Colon (tissue), 2 donors: ENCODE measurements at regions not wholly inside any gene's neighbourhood (a gene's known extent, or its start where the extent isn't known, plus 50 kb on each side); places are given as distances from the start of the nearest gene placed in this dataset.
"Not testable (repeated sequence)": the region's sequence is repeated elsewhere in the genome, so short reads cannot be mapped to it uniquely, and the experiment has no call there.

ENCODE experiments used
- FAIRE-seq: peaks from 2 replicates; lab custom pipeline; 2012; peaks lifted over from hg19 to GRCh38; lab: Jason Lieb, UNC
- donor health status: control.
- donor health status: control.

DNA sequence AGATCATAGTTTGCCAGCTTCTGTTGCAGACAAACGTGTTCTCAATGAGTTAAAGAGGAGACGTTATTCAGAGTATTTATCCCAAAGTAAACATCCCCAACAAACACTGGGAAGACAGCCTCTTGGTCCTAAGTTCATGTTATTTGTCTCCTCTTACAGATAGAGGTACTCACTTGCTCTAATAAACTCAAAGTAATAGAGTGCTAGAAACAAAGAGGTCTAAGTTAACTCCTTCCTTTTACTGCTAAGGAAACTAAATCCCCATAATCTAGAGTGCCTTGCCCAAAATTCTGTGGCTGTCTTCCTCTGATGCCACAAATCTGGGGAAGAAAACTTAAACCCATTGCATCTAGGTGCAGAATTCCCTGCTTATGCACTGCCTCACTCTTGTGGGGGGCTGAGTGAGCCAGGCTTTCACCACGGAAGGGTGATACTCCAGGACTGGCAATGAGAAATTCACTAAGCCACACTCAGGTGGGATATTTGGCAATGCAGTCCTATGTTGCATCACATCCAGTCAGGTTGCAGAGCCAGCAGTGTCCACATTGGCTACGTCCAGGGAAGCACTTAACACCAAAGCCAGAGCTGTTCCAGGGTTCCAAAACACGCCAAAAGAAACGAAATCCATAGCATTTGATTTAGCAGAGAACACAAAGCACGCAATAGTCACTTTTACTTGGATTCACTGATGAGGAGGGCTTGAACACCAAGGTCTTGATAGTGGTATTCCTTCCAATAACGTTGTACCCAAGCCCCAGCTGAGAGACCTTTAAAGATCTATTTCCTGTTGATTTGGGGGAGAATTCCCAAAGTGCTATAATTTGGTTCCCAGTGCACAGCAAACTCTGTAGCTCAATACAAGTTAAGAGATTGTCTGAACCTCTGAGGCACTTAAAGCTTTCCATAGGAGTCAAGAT, 81.0 kb upstream of the FOXQ1 start:
- no peak for FAIRE-seq

DNA sequence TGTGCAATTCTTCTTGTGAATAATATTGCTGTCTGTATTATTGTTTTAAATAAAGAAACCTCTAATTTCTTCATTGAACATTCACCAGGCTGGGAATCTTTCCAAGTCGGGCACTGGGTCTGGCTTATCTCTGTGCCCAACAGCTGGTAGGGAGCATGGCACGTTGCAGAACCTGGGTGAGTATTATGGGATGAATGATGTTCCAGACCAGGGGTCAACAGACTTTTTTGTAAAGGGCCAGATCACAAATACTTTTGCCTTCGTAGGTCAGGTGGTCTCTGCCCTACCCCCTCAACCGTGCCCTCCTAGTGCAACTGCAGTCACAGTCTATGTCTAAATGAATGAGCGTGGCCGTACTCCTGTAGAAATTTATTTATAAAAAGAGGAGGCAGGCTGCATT, 81.6 kb upstream of the FOXQ1 start:
- no peak for FAIRE-seq

DNA sequence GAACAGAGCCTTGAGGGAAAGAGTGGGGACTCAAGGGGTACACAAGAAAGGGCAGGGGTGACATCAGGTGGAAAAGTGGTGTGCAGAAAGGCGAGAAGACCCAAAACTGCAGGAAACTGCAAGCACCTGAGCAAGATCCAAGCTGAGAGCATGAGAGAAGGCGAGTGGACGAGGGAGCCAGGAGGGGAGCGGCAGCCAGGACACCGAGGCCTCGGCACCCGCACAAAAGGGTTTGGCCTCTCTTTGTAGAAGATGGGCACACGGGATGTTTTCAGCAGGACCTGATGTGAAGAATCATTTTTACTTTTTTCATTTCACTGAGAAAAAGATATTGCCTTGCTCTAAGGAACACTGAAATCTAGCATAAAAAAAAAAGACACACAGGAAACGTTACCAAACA, 82.1 kb upstream of the FOXQ1 start:
- FAIRE-seq, result no peak

DNA sequence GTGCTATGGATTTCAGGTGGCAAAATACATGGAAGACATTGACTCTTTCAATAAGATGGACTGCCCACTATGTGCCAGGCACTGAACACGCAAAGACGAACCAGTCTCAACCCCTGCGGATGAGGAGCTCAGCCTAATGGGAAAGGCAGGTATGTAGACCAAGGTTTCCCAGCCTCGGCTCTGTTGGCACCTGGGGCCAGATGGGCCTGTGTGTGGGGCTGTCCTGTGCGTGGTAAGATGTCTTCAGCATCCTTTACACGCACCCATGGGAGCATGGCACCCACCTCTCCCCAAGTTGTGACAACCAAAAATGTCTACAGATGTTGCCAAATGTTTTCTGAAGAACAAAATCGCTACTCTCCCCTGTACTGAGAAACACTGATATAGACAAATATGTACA, 82.6 kb upstream of the FOXQ1 start:
- FAIRE-seq, result no peak

DNA sequence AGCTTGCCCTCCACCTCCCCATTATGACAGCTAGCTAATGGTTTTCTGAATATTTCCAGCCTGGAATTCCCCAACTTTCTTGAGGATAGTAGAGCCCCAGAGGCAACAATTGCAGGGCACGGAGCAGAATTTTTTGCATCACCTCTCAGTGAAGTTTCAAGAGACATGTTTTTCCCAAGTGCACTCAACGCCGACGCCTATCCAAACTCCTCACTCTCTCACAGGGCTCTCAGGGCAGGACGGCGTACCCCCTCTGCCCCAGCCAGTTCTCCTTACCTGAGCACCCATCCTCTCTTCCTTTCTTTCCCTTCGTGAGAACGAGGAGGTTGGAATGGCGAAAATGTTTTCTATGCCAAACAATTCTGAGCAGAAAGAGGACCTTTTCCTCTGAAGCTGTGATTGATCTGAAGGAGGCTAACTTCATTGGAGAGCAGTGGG, 83.1 kb upstream of the FOXQ1 start:
- no peak for FAIRE-seq

DNA sequence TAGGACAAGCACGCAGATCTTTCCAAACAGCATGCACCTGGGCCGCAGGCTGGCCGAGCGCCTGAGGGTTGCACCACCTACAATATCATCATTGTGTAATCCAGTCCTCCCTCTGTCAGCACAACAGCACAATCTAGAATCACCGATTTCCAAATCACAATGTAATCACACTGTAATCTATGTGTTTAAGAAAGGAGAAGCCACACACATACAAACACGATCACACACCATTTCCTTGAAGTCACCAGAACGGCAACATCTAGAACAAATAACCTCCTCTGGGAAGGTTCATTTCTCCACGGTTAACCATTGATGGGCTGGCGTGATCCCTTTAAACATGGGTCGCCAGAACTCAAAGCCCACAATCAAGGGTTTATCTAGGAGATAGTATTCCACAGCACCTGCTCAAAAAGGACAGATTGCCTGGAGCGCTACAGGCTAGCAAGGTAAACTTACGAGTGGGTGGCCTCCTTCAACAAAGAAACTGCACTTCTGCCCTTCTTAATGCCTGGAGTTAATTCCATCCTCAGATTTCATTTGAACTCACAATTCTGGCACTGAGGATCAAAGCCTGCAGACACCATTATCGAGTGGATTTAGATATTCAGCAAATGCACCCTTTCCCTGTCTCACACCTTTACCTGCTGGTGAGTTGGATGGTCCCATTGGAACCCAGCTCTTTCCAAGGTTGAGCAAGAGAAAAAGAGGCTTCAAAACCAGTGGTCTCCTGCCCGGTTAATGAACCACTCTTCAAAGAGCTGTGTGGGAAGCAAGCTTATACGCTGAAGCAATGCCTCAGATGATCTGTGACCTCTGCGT, 83.8 kb upstream of the FOXQ1 start:
- no peak for FAIRE-seq

DNA sequence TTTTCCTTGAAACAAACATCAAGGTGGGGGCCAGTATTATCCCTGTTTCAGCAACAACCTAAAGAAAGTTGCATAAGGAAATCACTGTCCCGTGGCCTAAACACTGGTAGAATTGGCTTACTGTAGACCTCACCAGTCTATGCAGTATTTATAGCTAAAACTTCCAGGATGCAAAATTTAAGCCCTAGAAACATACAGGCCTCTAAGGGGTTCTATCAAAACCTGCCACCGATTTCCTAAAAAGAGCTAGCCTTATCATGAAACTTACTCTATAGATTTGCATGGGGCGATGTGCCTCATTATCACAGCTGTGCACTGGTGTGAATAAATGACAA, 84.3 kb upstream of the FOXQ1 start:
- FAIRE-seq, result no peak

DNA sequence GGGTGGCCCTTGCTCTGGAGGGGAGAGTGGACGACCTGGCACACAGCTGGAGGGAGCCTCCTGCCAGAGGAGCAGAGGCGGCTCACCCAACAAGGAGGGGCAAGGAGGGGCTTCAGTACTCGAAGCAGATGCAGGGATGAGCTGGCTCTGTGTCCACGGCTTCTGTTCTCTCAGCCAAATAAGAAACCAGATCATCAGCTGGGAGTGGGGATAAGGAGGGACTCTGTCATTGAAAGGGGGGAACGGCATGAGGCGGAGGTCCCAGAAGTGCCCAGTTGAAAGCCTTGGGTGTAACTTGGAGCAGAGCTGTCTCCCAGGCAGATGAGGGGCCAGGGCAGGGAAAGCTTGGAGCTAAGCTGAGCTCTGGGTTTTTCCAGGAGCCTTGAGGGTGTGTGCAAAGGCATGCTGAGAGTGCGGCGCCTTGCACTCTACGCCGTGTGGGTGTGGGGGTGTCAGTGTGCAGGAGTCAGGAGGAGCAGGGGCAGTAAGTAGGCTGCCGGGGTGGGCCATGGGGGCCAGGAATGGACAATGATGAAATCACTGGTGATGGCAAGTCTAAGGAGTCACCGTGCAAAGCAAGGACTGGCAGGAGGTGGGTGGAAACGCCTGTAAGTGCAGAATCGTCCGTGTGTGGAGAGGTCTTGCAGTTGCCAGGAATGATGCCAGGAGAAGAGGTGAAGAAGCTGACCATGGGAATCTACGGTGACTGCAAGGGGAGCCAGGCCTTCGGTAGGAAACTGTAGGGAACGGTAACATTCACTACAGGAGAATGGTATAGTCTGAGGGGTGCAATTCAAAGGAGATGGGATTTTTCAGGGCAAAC, 85.4 kb upstream of the FOXQ1 start:
- FAIRE-seq, result no peak

DNA sequence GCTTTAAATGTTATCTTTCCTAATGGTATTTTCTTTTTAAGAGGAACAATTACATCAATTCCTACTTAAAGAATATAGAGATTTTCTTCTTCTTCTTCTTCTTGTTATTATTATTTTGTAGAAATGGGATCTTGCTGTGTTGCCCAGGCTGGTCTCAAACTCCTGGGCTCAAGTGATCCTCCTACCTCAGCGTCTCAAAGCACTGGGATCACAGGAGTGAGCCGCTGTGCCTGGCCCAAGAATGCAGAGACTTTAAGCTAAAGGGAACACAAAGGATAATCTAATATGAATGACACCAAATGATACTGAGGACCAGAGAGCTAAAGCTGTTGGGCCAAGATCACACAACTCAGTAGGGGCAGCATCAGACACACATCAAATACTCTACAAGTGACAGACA, 87.4 kb upstream of the FOXQ1 start:
- FAIRE-seq, result no peak

DNA sequence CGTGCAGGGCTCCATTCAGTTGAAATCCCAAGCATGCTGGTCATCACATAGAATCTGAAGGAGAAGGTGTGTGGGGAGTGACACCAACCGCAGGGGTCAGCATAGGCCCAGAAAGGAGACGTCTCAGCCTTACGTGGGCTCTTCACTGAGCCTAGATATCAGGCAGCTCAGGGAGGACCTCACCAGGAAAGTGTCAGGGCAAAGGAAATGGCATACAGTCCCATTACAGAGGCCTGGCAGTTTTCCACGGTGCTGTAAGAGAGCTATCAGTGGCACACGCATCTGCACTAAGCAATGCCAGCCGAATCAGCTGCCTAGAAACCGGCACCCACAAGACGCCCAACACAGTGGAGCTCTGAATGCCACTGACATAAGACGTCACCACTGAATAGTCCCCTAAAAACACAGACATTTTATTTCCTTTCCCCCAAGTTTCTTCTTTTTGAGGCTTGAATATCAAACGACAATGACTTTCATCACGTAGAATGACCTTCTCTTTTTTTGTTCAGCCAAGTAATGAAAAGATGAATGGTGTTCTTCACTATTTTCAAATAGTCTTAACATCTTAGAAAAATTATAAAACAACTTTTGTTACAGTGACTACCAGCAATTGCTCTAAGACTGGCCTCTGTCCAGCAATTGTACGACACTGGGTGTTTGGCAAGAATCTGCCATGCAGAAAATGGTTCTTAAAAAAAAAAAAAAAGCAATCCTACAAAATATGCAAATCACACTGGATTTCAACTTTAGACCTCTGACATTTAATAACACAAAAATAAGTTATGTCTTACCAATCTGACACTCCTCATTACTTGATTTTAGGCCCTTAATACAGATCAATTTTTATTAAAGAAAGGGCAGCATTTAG, 88.9 kb upstream of the FOXQ1 start:
- FAIRE-seq, result no peak

DNA sequence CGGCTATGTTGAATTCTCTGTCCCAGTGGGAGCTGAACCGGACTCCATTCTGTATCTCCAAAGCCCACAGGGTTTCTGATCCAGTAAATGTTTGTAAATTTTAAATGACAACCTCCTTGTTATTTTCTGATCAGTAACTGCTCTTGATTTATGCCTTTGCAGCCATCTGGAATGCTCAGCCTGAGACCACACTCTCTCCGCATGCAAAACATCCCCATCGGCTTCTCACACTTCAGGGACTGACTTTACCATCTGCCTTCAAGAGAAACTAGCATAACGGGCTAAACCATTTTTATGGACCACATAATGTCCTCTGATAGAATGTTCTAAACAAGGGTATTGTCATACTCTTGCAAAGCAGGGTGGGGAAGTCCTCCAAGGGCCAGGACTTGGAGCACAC, 94.5 kb upstream of the FOXQ1 start:
- FAIRE-seq, result no peak

DNA sequence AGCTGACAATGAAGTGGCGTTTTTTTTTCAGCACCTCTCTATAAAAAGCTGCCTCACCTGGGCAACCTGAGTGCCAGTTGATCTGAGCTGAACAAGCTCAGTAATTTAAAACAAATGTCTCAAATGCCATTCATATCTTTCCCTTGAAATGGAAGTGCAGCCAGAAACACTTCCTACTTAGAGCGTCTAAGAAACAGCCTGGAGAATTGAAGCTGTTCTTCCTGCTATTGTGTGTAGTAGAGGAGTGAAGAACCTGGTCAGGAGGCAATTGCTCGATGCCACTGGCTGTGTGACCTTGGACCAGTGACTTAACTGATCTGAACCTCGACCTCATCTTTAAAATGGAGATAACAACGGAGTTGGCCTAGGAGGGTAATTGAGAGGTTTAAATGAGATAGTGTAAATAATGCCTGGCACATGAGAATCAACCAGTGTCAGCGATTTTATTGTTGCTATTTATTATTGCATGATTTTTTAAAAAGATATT, 95.4 kb upstream of the FOXQ1 start:
- FAIRE-seq, result no peak

DNA sequence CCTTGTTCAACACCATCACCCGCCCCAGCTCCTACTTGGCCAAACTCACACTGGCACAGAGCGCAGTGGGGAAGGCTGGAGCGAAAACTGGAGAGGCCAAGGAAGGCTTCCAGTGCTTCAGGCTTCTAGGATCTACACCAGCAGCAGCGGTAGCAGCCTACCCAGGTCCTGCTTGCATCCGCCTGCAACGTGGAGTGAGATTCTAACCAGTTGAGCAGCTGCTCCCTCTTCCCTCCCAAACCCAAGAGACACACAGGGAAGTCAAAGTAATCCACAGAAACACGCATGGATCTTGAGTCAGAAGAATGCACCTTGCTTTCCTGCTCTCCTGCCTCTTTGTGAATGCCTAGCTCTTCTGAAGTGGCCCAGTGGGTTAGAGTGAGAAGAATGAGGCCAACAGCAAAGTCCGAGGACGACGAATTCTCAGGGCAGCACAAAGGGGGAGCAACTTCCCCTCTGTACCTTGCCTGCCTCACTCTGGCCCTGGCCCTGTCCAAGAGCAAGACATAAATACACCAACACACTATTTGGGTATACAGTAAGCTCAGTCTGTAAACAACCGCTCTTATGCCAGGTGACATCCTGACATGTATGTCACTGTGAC, 95.9 kb upstream of the FOXQ1 start:
- FAIRE-seq, result no peak

DNA sequence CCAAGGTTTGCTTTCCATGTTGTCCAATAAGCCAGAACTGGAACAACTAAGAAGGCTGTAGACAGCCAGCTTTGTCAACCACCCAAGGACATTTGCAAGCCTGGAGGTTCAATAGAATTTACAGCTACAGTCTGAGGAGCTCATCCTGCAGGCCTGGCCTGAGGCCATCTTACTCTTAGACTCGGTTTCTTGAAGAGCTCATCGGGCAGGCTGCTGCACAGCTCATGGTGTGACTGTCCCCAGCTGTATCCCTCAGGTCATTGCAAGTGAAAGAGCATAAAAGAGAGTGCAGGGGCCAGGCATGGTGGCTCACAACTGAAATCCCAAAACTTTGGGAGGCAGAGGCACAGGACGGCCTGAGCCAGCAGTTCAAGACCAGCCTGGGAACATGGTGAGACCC, 96.9 kb upstream of the FOXQ1 start:
- no peak for FAIRE-seq

DNA sequence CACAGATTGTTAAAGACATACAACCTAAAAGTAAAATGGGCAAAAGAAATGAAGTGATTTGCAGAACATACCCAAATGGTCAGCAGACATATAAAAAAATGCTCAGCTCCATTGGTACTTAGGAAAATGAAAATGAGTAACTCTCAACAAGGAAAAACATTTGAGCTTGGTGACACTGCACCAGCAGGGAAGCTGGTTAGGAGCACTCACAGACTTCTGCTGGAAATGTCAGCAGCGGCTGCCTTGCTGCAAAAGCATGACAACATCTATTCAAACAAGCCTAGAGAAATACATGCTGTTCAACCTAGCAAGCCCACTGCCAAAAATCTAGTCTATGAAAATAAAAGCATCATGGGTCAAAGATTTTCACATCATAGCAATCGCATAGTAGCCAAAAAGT, 99.0 kb upstream of the FOXQ1 start:
- FAIRE-seq, result no peak

DNA sequence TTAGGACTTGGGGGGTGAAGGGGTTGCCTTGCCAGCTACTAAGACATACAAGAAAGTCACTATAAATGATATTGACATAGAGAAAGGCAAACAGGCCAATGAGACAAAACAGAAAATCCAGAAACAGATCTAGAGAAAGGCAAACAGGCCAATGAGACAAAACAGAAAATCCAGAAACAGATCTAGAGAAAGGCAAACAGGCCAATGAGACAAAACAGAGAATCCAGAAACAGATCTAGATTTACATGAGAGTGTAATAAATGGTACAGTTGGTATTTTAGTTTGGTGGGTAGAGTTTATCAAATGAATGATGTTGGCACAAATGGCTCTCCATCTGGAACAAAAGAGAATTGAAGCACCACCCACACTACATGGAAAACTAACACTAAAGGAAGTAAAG, 99.8 kb upstream of the FOXQ1 start:
- not testable (repeated sequence) for FAIRE-seq

DNA sequence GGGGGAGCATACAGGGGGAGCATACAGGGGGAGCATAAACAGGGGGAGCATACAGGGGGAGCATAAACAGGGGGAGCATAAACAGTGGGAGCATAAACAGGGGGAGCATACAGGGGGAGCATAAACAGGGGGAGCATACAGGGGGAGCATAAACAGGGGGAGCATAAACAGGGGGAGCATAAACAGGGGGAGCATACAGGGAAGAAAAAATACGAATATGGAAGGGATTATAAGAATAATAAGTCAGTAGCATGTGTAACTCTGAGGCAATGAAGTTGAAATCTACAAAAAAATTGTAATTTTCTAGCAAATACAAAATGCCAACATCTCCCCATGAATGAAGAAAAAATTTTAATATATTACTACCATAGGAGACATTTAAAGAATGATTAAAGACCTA, 101.3 kb upstream of the FOXQ1 start:
- FAIRE-seq, result not testable (repeated sequence)

DNA sequence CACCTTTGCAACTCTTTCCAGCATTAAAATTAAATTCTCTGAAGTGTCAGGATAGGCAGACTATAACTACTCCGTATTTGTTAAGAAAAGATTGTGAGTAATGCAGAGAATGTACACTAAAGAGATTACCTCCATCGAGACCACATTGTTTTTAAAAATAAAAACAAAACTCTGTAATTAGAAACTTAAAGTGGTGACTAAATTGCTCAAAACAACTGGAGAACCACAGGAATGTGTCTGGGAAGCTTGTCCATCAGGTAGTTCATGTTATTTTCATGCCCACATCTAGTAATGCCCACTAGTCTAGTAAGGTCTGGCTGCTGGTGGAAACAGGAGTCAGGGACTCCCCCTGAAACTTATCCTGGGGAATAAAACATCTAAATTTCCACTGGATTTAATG, 103.0 kb upstream of the FOXQ1 start:
- no peak for FAIRE-seq

DNA sequence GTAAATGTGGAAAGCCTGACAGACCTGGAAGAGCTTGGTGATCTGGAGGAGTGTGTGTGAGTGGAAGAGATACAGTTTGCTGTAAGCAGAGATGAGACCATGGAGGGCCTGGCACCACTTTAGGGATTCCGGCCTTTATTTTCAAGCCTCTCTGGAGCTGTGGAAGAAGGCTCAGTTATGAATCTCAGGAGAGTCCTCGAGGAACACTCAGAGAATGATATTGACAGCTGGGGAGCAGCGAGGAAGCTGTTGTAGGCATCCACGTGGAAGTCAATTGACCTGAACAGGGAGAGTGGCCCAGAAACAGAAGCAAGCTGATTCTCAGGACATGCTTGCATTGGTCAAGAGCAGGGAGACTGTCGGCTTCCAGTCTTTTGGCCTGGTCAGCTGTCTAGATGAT, 108.4 kb upstream of the FOXQ1 start:
- no peak for FAIRE-seq

DNA sequence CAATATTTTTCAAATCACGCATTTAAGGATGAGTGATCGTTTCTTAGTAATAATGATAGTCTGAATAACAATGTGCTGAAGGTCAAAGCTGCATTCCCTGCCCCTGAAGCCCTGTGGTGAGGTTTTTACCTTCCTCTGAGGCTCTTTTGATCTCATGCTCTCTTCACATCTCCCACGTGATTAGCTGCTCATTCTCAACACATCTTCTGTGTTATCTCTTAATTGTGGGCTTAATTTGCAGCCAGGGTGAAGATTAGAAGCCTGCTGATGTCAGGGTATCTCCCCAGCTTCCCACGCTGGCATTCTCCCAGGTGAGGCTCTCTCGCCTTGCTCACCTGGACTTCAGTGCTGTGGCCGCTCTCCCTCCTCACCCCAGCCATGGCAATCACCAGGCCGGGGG, 109.7 kb upstream of the FOXQ1 start:
- no peak for FAIRE-seq

DNA sequence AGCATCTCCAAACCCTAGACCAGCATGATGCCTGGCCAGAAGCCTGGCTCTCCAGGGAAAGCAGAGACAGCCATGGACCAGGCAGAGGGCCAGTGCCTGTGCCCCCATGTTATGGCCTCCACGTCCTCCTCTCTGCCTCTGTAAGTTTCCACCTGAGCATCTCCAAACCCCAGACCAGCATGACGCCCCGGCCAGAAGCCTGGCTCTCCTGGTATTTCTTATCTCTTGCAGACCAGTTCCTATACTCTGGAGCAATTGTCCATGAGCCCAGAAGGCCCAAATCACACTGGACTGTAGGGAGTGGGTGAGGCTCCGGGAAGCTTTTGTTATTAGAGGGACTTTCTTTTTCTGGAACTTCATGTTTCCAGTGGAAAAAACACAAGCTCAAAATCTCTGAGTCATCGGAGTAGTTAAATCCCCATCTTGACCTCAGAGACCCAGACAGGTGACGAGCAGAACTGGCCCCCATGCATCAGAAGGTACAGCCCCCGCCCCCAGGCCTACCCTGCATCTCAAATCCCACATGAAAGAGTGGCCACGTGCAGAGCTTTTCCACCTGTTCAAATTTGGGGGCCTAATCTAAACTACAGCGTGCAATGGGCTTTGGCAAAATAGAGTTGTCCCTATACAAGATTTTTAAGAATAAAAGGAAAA, 110.2 kb upstream of the FOXQ1 start:
- FAIRE-seq, result no peak
